ENCODE measurements at regions not wholly inside any gene's neighbourhood (a gene's known extent, or its start where the extent isn't known, plus 50 kb on each side); places are given as distances from the start of the nearest gene placed in this dataset.

- 52 to 73% (median 70%) methylated on average over 7 of the region's 7 CpGs for WGBS, 3 donors
- no peaks in the 10 kb centered on the region for H3K36me3 ChIP-seq (ENCODE audit: control insufficient read depth in 3 of 3, insufficient read depth in 2 of 3, low read depth in 1 of 3, low read length in 3 of 3)
- H3K27me3 ChIP-seq (ENCODE audit: control insufficient read depth in 3 of 3, insufficient read depth in 3 of 3, low read length in 3 of 3), result peaks cover 0 to 5% (median 0%) of the 10 kb centered on the region in 3 donors
- DNase-seq, result no peak
- H3K4me3 ChIP-seq (ENCODE audit: low read depth in 1 of 3, low read length in 3 of 3), result no peak overlapping the region
- no peak for FAIRE-seq
- no peaks in the 10 kb centered on the region for H3K4me1 ChIP-seq (ENCODE audit: control insufficient read depth in 3 of 3, insufficient read depth in 2 of 3, low read depth in 1 of 3, low read length in 2 of 3)
- no peak overlapping the region for H3K27ac ChIP-seq (ENCODE audit: low read depth in 1 of 3, low read length in 2 of 3)
- peaks cover 0 to 3% of the 10 kb centered on the region in 2 donors for H3K9me3 ChIP-seq (ENCODE audit: control insufficient read depth in 2 of 2, insufficient read depth in 1 of 2, low read depth in 1 of 2, low read length in 1 of 2)
These were observed 100.7 kb upstream of the TUT7 start for GRCh38 chr9:86454701-86455615.

- Histone ChIP-seq H3K27me3 (ENCODE audit: control insufficient read depth in 3 of 3, insufficient read depth in 3 of 3, low read length in 3 of 3) (peaks cover 0 to 5% (median 0%) of the 10 kb centered on the region in 3 donors), H3K9me3 (ENCODE audit: control insufficient read depth in 2 of 2, insufficient read depth in 1 of 2, low read depth in 1 of 2, low read length in 1 of 2) (peaks cover 0 to 3% of the 10 kb centered on the region in 2 donors), H3K27ac (ENCODE audit: low read depth in 1 of 3, low read length in 2 of 3) (no peak overlapping the region), H3K4me1 (ENCODE audit: control insufficient read depth in 3 of 3, insufficient read depth in 2 of 3, low read depth in 1 of 3, low read length in 2 of 3) (no peaks in the 10 kb centered on the region), H3K4me3 (ENCODE audit: low read depth in 1 of 3, low read length in 3 of 3) (no peak overlapping the region), H3K36me3 (ENCODE audit: control insufficient read depth in 3 of 3, insufficient read depth in 2 of 3, low read depth in 1 of 3, low read length in 3 of 3) (no peaks in the 10 kb centered on the region)
- DNase-seq, result peak; percentile 19 to 30
- 37 to 57% (median 43%) methylated on average over 3 of the region's 3 CpGs for WGBS, 3 donors
- no peak for FAIRE-seq
These were observed 98.1 kb upstream of the TUT7 start for GRCh38 chr9:86452201-86452828.

- no peaks in the 10 kb centered on the region for H3K36me3 ChIP-seq (ENCODE audit: control insufficient read depth in 3 of 3, insufficient read depth in 2 of 3, low read depth in 1 of 3, low read length in 3 of 3)
- no peak overlapping the region for H3K4me3 ChIP-seq (ENCODE audit: low read depth in 1 of 3, low read length in 3 of 3)
- no peaks in the 10 kb centered on the region for H3K4me1 ChIP-seq (ENCODE audit: control insufficient read depth in 3 of 3, insufficient read depth in 2 of 3, low read depth in 1 of 3, low read length in 2 of 3)
- 79 to 87% (median 81%) methylated on average over 2 of the region's 2 CpGs for WGBS, 3 donors
- peaks cover 0 to 3% of the 10 kb centered on the region in 2 donors for H3K9me3 ChIP-seq (ENCODE audit: control insufficient read depth in 2 of 2, insufficient read depth in 1 of 2, low read depth in 1 of 2, low read length in 1 of 2)
- no peak for FAIRE-seq
- H3K27me3 ChIP-seq (ENCODE audit: control insufficient read depth in 3 of 3, insufficient read depth in 3 of 3, low read length in 3 of 3), result no peaks in the 10 kb centered on the region
- no peak for DNase-seq
- H3K27ac ChIP-seq (ENCODE audit: low read depth in 1 of 3, low read length in 2 of 3), result no peak overlapping the region
These were observed 95.0 kb upstream of the TUT7 start for GRCh38 chr9:86449246-86449645.

GRCh38 chr9:86445671-86446070 lies 91.5 kb upstream of the TUT7 start:
- Histone ChIP-seq H3K27ac (ENCODE audit: low read depth in 1 of 3, low read length in 2 of 3) (no peak overlapping the region), H3K36me3 (ENCODE audit: control insufficient read depth in 3 of 3, insufficient read depth in 2 of 3, low read depth in 1 of 3, low read length in 3 of 3) (no peaks in the 10 kb centered on the region), H3K27me3 (ENCODE audit: control insufficient read depth in 3 of 3, insufficient read depth in 3 of 3, low read length in 3 of 3) (no peaks in the 10 kb centered on the region), H3K4me1 (ENCODE audit: control insufficient read depth in 3 of 3, insufficient read depth in 2 of 3, low read depth in 1 of 3, low read length in 2 of 3) (no peaks in the 10 kb centered on the region), H3K4me3 (ENCODE audit: low read depth in 1 of 3, low read length in 3 of 3) (no peak overlapping the region), H3K9me3 (ENCODE audit: control insufficient read depth in 2 of 2, insufficient read depth in 1 of 2, low read depth in 1 of 2, low read length in 1 of 2) (no peaks in the 10 kb centered on the region)
- WGBS, 3 donors, result 61 to 97% (median 85%) methylated on average over 1 of the region's 1 CpG
- DNase-seq (no peak), FAIRE-seq (no peak)

- Histone ChIP-seq H3K27me3 (ENCODE audit: control insufficient read depth in 3 of 3, insufficient read depth in 3 of 3, low read length in 3 of 3) (no peaks in the 10 kb centered on the region), H3K36me3 (ENCODE audit: control insufficient read depth in 3 of 3, insufficient read depth in 2 of 3, low read depth in 1 of 3, low read length in 3 of 3) (no peaks in the 10 kb centered on the region), H3K4me3 (ENCODE audit: low read depth in 1 of 3, low read length in 3 of 3) (no peak overlapping the region), H3K27ac (ENCODE audit: low read depth in 1 of 3, low read length in 2 of 3) (no peak overlapping the region), H3K9me3 (ENCODE audit: control insufficient read depth in 2 of 2, insufficient read depth in 1 of 2, low read depth in 1 of 2, low read length in 1 of 2) (no peaks in the 10 kb centered on the region), H3K4me1 (ENCODE audit: control insufficient read depth in 3 of 3, insufficient read depth in 2 of 3, low read depth in 1 of 3, low read length in 2 of 3) (no peaks in the 10 kb centered on the region)
- FAIRE-seq (no peak), DNase-seq (no peak)
- WGBS, 3 donors, result 61 to 88% (median 81%) methylated on average over 3 of the region's 3 CpGs
These were observed 89.8 kb upstream of the TUT7 start for GRCh38 chr9:86443992-86444391.

- Histone ChIP-seq H3K36me3 (ENCODE audit: control insufficient read depth in 3 of 3, insufficient read depth in 2 of 3, low read depth in 1 of 3, low read length in 3 of 3) (no peaks in the 10 kb centered on the region), H3K27ac (ENCODE audit: low read depth in 1 of 3, low read length in 2 of 3) (no peak overlapping the region), H3K9me3 (ENCODE audit: control insufficient read depth in 2 of 2, insufficient read depth in 1 of 2, low read depth in 1 of 2, low read length in 1 of 2) (no peaks in the 10 kb centered on the region), H3K27me3 (ENCODE audit: control insufficient read depth in 3 of 3, insufficient read depth in 3 of 3, low read length in 3 of 3) (peaks cover 0 to 2% (median 0%) of the 10 kb centered on the region in 3 donors), H3K4me3 (ENCODE audit: low read depth in 1 of 3, low read length in 3 of 3) (no peak overlapping the region), H3K4me1 (ENCODE audit: control insufficient read depth in 3 of 3, insufficient read depth in 2 of 3, low read depth in 1 of 3, low read length in 2 of 3) (no peaks in the 10 kb centered on the region)
- DNase-seq (peak; percentile 37 to 53), FAIRE-seq (peak; percentile 19)
- WGBS, 3 donors, result 38 to 57% (median 55%) methylated on average over 9 of the region's 9 CpGs
These were observed 80.0 kb upstream of the TUT7 start for GRCh38 chr9:86434039-86434726.

GRCh38 chr9:86424251-86424891 lies 70.2 kb upstream of the TUT7 start:
- no peaks in the 10 kb centered on the region for H3K4me1 ChIP-seq (ENCODE audit: control insufficient read depth in 3 of 3, insufficient read depth in 2 of 3, low read depth in 1 of 3, low read length in 2 of 3)
- H3K27me3 ChIP-seq (ENCODE audit: control insufficient read depth in 3 of 3, insufficient read depth in 3 of 3, low read length in 3 of 3), result no peaks in the 10 kb centered on the region
- no peaks in the 10 kb centered on the region for H3K36me3 ChIP-seq (ENCODE audit: control insufficient read depth in 3 of 3, insufficient read depth in 2 of 3, low read depth in 1 of 3, low read length in 3 of 3)
- WGBS, 3 donors, result 54 to 57% (median 56%) methylated on average over 10 of the region's 10 CpGs
- FAIRE-seq, result no peak
- H3K27ac ChIP-seq (ENCODE audit: low read depth in 1 of 3, low read length in 2 of 3), result no peak overlapping the region
- no peaks in the 10 kb centered on the region for H3K9me3 ChIP-seq (ENCODE audit: control insufficient read depth in 2 of 2, insufficient read depth in 1 of 2, low read depth in 1 of 2, low read length in 1 of 2)
- no peak for DNase-seq
- no peak overlapping the region for H3K4me3 ChIP-seq (ENCODE audit: low read depth in 1 of 3, low read length in 3 of 3)

Data from small intestine (tissue), 7 donors.